SH-SY5Y (cell line): ENCODE measurements at regions not wholly inside any gene's neighbourhood (a gene's known extent, or its start where the extent isn't known, plus 50 kb on each side); places are given as distances from the start of the nearest gene placed in this dataset.

Experiments
- GATA2 ChIP-seq: IDR thresholded peaks from 2 replicates; pipeline ENCODE4 v1.6.1; 2011; ENCODE audit warnings: mild to moderate bottlenecking, low read depth, low read length
- GATA3 ChIP-seq: IDR thresholded peaks from 2 replicates; pipeline ENCODE4 v1.6.1; 2011; ENCODE audit warnings: low read depth, mild to moderate bottlenecking, low read length, moderate library complexity

DNA sequence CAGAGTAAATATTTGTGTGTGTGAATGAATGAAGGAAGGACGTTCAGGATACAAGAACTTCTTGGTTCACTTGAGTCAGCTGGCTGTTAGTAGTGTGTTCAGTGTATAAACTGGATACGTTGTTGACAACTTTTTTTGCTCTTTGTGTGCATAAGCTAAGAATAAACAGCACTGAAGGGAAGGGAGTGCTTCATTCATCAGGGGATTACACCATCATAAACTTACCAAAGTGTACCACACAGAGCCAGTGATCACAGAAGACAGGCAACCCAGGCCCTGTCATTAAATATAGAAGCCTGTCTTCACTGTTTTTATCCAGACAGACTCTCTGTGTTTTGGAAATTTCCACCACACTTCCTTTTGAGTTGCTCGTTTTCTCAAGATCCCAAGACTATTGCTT is 55.5 kb upstream of the MEF2C start:
- TF ChIP-seq GATA3 (no peak), GATA2 (no peak)

DNA sequence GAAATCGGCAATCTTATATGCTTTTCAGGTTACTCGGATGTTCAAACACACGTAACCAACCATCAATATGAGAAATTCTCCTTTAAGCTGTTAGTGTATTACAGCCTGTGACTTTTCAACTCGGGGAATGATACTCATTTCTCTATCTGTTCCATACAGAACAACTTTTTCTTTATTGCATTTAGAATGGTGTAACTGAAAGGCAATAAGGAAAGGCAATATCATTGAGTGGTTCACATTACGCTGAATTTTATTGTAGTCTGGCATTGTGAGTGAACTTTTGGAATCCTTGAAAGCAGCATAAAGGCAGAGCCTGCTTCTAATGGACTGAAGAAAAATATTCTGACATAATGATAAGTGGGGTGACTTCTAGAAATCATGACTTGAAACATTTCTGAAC is 54.4 kb upstream of the MEF2C start:
- TF ChIP-seq GATA2 (no peak), GATA3 (no peak)

DNA sequence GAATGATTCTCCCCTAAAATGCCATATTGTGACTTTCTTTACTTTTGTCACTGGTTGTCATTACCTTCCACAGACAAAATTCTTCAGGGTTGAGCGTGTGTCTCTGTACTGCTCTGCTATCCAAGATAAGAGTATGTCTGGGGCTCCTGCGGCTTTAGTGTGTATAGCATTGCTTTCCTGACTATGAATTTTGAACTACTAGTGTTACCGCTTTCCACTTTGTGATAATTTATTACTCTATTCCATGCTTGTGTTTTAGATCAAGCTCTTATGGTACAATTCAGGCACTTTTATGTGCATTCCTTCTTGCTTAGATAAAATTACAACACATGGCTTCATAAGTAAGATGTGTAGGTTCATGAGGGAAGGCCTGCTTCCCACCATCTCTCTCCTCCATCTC is 51.5 kb upstream of the MEF2C start:
- no peak for TF ChIP-seq GATA2
- TF ChIP-seq GATA3: no peak
